Body of pancreas (tissue), 4 donors: ENCODE measurements at regions not wholly inside any gene's neighbourhood (a gene's known extent, or its start where the extent isn't known, plus 50 kb on each side); places are given as distances from the start of the nearest gene placed in this dataset.

Experiments used
- ATAC-seq: fragments of 150-250 bp; one replicate; pipeline ENCODE4 v1.9.1; 2016
- DNase-seq, 4 donors: peaks; one replicate each; pipeline ENCODE4 v3.0.0-alpha.2; 2019
- H3K27ac ChIP-seq, 4 donors: fragments of 200-600 bp; sonication (generic); 1 replicate in 3 of 4; 2 replicates in 1 of 4; pipeline versions ENCODE4 v1.5.1 to v1.6.1; 2016 to 2019; ENCODE audit warnings: mild to moderate bottlenecking in 1 of 4, mixed read lengths in 1 of 4, moderate library complexity in 1 of 4
- H3K27me3 ChIP-seq, 2 donors: fragments of 200-600 bp; sonication (generic); one replicate each; pipeline ENCODE4 v1.6.0; 2016; ENCODE audit warnings: mild to moderate bottlenecking in 1 of 2
- H3K36me3 ChIP-seq, 2 donors: fragments of 200-600 bp; sonication (generic); replicated peaks in 1 of 2; 2 replicates each; pipeline ENCODE4 v1.5.1; 2016; ENCODE audit warnings: low read depth in 2 of 2; ENCODE audit not compliant: insufficient read depth in 1 of 2
- H3K4me1 ChIP-seq: fragments of 200-600 bp; sonication (generic); one replicate; pipeline ENCODE4 v1.6.0; 2016
- H3K4me3 ChIP-seq, 2 donors: fragments of 200-600 bp; sonication (generic); 1 replicate in 1 of 2; 2 replicates in 1 of 2; pipeline ENCODE4 v1.5.1; 2016 to 2019
- H3K9me3 ChIP-seq, 3 donors: fragments of 200-600 bp; sonication (generic); 1 replicate in 2 of 3; 2 replicates in 1 of 3; pipeline ENCODE4 v1.5.1; 2016
- CTCF ChIP-seq, 7 experiments: fragments of 450-650 bp in 4 of 7; fragments of 200-600 bp in 3 of 7; sonication (generic) in 3 of 7; IDR thresholded peaks; one replicate each; pipeline ENCODE4 v1.5.1; 2016 to 2019; ENCODE audit warnings: antibody characterized with exemption in 7 of 7
- POLR2A ChIP-seq, 3 donors: fragments of 450-650 bp; IDR thresholded peaks; one replicate each; pipeline ENCODE4 v1.6.1; 2016; ENCODE audit warnings: antibody characterized with exemption in 3 of 3, mild to moderate bottlenecking in 2 of 3
- WGBS, 2 donors: methylation state at CpG; one replicate each; pipeline ENCODE4 v1.1.5; 2017; 5-methylcytosine and 5-hydroxymethylcytosine counted together
- intact Hi-C: fragments of 100-400 bp; cut with DNase I; formaldehyde crosslinking; loops from one replicate; pipeline ENCODE4 v1.15.1; 2023

GRCh38 chr17:72249441-72249840 lies 128.6 kb downstream of the SOX9 start:
- Histone ChIP-seq H3K27ac (no peak overlapping the region), H3K4me1 (no peaks in the 10 kb centered on the region), H3K9me3 (no peaks in the 10 kb centered on the region), H3K4me3 (no peak overlapping the region), H3K27me3 (no peaks in the 10 kb centered on the region), H3K36me3 (no peaks in the 10 kb centered on the region)
- intact Hi-C loops, result no loop called here
- WGBS, 2 donors, result 61 to 71% methylated on average over 5 of the region's 5 CpGs
- TF ChIP-seq POLR2A (IDR thresholded peaks at IDR 0.05) (no peak), CTCF (IDR thresholded peaks at IDR 0.05) (no peak)
- DNase-seq (peak; percentile 9 to 47 (median 26)), ATAC-seq (peak; percentile 21)

GRCh38 chr17:72250206-72250605 lies 129.4 kb downstream of the SOX9 start:
- intact Hi-C loops, result no loop called here
- Histone ChIP-seq H3K36me3 (no peaks in the 10 kb centered on the region), H3K27ac (no peak overlapping the region), H3K9me3 (no peaks in the 10 kb centered on the region), H3K27me3 (no peaks in the 10 kb centered on the region), H3K4me1 (no peaks in the 10 kb centered on the region), H3K4me3 (no peak overlapping the region)
- TF ChIP-seq CTCF (IDR thresholded peaks at IDR 0.05), result no peak
- TF ChIP-seq POLR2A (IDR thresholded peaks at IDR 0.05), result no peak
- no peak for ATAC-seq
- DNase-seq, result no peak
- WGBS, 2 donors, result 55 to 75% methylated on average over 1 of the region's 1 CpG

GRCh38 chr17:72253597-72253996 lies 132.8 kb downstream of the SOX9 start:
- 73 to 80% methylated on average over 3 of the region's 3 CpGs for WGBS, 2 donors
- intact Hi-C loops, result no loop called here
- Histone ChIP-seq H3K9me3 (no peaks in the 10 kb centered on the region), H3K27me3 (no peaks in the 10 kb centered on the region), H3K27ac (no peak overlapping the region), H3K4me3 (no peak overlapping the region), H3K4me1 (no peaks in the 10 kb centered on the region), H3K36me3 (no peaks in the 10 kb centered on the region)
- TF ChIP-seq POLR2A (IDR thresholded peaks at IDR 0.05) (no peak), CTCF (IDR thresholded peaks at IDR 0.05) (no peak)
- no peak for ATAC-seq
- no peak for DNase-seq

- ATAC-seq, result no peak
These were observed 134.1 kb downstream of the SOX9 start for GRCh38 chr17:72254808-72255449.

More at GRCh38 chr17:72254808-72255449, 134.1 kb downstream of the SOX9 start:
- intact Hi-C loops, result no loop called here
- no peak for DNase-seq
- 85 to 92% methylated on average over 4 of the region's 4 CpGs for WGBS, 2 donors
- no peaks in the 10 kb centered on the region for H3K9me3 ChIP-seq
- no peaks in the 10 kb centered on the region for H3K27me3 ChIP-seq
- no peaks in the 10 kb centered on the region for H3K36me3 ChIP-seq
- H3K27ac ChIP-seq, result no peak overlapping the region
- H3K4me3 ChIP-seq, result no peak overlapping the region
- H3K4me1 ChIP-seq, result no peaks in the 10 kb centered on the region
- TF ChIP-seq POLR2A (IDR thresholded peaks at IDR 0.05), result no peak
- TF ChIP-seq CTCF (IDR thresholded peaks at IDR 0.05), result no peak
